Activated CD4-positive, alpha-beta T cell treated with anti-CD3 and anti-CD28 coated beads, Interleukin-10, Interleukin-2, amounts not matched to agents 100 ng/mL and 50 ng/mL, durations not matched to agents 16 hours and 8 hours (primary cell): ENCODE measurements at regions not wholly inside any gene's neighbourhood (a gene's known extent, or its start where the extent isn't known, plus 50 kb on each side); places are given as distances from the start of the nearest gene placed in this dataset.
"Not testable (repeated sequence)": the region's sequence is repeated elsewhere in the genome, so short reads cannot be mapped to it uniquely, and the experiment has no call there.

Experiments used
- DNase-seq: peaks from one replicate; pipeline ENCODE4 v3.0.0-alpha.2; 2020

GRCh38 chr9:90176901-90177300 lies 465.7 kb downstream of the DIRAS2 start:
- no peak for DNase-seq

GRCh38 chr9:90180381-90180780 lies 462.2 kb downstream of the DIRAS2 start:
- no peak for DNase-seq

- DNase-seq: no peak
Observed at GRCh38 chr9:90188656-90189055, 454.0 kb downstream of the DIRAS2 start.

GRCh38 chr9:90189306-90189705 lies 453.3 kb downstream of the DIRAS2 start:
- no peak for DNase-seq

GRCh38 chr9:90192465-90192864 lies 450.2 kb downstream of the DIRAS2 start:
- DNase-seq: not testable (repeated sequence)

DNA sequence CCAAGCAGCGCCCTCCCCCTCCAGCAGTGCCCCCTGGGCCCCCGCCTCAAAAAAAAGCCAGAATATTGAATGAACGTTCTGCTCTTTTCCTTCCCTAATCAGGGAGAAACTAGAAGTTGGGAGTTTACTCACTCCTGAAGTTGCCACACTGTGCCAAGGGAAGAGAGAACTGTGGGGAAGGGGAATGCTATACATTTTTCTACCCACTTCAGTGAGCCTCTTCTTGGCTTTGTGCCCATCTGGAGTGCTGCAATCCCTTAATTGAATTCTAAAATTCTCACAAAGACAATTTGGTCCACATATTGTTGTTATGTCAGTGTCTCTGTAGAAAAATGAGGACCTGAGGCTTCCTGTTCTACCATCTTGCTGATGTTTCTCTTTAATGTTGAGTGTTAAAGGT lies 443.7 kb downstream of the DIRAS2 start:
- no peak for DNase-seq

- DNase-seq: no peak
Observed at GRCh38 chr9:90201766-90202165, 440.9 kb downstream of the DIRAS2 start.

DNA sequence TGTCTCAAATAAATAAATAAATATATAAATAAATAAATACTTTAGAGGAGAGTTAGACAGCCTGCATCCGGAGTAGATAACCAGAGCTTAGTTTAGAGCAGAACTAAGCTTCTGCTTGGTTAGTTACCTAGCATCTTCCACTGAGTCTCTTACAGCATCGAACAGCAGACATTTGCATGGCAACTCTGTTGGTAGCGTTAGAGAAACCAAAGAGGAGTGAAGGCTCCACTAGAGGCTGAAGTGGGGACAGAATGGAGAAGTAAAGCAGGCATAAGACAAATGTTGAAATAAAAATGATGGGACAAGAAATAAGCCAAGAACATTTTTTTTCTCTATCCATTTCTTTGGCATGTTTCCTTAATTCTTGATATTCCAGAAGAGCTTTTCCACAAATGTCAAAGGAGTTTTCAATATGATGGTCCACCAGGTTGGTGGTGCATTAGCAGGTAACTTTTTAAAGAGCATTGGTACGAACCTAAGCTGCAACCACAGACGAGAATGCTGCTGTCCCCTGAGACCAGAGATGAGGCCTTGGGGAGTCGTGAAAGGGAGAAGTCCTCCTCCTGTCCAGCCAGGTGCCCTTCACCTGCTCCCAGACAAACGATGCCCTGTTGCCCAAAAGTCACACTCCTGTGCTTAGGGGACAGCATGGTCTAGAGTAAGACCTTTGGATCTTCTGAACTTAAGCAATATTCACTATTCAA lies 438.3 kb downstream of the DIRAS2 start:
- no peak for DNase-seq

DNA sequence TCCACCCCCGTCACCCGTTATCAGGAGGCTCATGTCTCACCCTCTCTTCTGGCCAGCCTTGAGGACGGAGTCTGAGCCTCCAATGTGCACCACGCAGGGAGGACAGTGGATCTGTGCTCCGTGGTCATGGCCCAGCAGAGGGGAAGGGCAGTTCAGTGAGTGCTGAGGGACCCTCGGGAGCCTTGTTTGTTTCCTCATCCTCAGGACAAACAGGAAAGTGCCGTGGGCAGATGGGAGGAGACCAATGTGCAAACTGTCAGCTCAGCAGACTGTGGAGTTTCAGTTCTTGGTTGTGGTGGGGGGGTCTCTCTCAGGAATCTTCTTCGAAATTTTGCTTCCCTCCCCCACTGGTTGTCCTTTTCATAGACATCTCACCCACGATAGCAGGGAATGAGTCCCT lies 429.6 kb downstream of the DIRAS2 start:
- DNase-seq: not testable (repeated sequence)

- peak; percentile 26 for DNase-seq
Observed at GRCh38 chr9:90219548-90220118, 423.0 kb downstream of the DIRAS2 start.

DNA sequence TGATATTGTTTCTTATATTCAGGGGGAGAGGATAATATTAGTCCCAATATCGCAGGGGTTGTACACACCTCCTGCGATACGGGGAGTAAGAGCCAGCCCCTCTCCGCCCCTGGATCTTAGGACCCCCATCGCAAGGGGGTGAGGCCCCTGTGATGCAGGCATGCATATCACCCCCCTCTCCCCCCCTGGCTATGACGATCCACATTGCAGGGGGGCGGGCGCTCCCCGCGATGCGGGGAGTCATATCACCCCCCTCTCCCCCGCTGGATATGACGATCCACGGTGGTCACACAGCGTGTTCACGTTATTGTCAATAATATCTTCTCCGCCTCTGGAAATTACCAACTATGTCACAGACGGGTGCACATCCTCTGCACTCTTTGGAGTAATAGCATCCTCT lies 420.7 kb downstream of the DIRAS2 start:
- not testable (repeated sequence) for DNase-seq

- peak; percentile 80 for DNase-seq
Observed at GRCh38 chr9:90226839-90227338, 415.7 kb downstream of the DIRAS2 start.

- DNase-seq: not testable (repeated sequence)
Observed at GRCh38 chr9:90233081-90233480, 409.5 kb downstream of the DIRAS2 start.

GRCh38 chr9:90240541-90240940 lies 402.1 kb downstream of the DIRAS2 start:
- DNase-seq: no peak

- no peak for DNase-seq
Observed at GRCh38 chr9:90245661-90246060, 397.0 kb downstream of the DIRAS2 start.

- DNase-seq: no peak
Observed at GRCh38 chr9:90249094-90249493, 393.5 kb downstream of the DIRAS2 start.

DNA sequence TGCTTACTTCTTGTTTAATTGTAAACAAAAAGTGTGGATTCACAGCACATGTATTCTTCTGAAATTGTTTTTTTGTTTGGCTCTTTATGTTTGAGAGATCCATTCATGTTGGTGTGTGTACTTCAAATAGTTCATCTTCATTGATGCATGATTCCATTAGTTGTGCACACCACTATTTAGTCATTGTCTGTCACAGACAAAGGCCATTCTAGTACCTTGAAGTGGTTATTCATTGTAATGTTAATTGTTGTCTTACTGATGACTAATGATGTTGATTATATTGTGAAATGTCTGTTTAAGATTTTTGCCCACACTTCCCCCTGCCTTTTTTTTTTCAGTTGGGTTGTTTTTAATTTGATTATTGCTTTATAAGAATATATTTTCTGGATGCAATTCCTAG lies 391.3 kb downstream of the DIRAS2 start:
- no peak for DNase-seq

- no peak for DNase-seq
Observed at GRCh38 chr9:90256345-90256744, 386.3 kb downstream of the DIRAS2 start.

DNA sequence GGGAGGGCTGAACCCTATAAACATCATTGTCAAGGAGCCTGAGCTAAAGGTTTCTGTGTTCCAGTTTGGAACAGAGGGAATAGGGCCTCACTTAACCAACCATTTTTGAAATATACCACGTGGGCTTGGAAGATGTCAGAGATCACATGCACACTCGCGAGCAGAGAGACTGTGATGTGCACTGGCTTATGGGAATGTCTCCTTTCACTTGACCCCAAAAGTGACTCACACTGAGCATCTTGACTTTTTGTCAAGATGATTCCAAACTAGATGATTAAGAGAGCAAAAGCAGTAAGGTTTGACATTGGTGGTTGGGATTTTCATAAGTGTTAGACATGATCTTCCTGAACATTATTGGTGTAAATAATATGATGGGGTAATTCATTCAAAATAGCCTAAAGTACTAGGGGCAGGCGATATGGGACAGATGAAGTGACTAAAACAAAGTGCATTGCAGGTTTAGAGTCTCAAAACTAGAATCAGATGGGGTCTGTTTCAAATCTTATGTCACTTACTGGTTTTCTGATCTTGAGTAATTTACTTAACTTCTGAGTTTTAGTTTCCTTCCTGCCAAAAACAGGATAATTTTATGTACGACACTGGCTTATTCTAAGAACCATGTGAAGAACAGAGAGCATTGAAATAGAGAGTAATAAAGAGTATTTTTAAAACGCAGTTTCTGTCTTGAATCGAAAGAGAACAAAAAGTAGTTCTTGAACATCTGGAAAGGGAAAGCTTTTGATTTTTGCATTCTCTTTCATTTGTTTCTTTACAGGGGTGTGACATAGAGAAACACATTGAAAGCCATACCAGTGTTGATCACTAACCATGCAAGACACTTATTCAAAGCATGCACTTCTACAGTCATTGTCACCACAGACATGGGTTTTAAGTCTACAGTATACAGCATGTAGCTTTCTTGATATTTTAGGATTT lies 383.0 kb downstream of the DIRAS2 start:
- DNase-seq: peak; percentile 14

DNA sequence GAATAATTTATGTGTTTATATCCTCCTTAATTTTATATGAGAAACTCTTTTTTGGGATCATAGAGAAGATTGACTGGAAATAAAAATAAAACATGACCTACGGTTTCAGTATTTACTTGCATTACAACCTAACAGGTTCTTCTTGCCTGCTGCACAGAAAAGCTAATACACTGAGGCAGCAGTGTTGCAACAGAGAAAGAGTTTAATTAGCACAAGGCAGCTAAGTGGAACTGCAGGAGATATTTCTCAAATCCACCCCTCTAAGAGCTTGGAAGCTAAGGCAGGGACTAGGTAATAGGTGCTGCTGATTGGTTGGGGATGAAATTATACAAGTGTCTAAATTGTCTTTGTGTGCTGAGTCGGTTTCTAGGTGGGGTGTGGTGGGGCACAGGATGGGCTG lies 380.9 kb downstream of the DIRAS2 start:
- no peak for DNase-seq

GRCh38 chr9:90268613-90269012 lies 374.0 kb downstream of the DIRAS2 start:
- DNase-seq: no peak

DNA sequence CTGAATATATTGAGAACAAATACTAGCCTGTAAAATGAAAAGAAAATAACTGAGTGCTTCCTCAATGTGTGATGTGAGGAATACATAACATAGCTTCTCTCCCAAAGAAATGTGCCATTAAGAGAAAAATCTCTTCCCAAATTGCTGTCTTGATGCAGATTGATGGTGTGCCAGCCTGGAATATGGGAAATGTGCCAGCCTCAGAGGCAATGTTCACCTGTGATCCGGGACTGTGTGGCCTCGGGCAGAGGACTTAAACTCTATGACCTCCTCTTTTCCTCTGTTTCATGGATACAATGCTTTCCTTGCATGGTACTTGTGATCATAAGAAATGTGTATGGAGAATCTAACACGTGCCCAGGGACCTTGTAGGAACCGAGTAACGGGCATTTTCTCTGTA lies 370.9 kb downstream of the DIRAS2 start:
- DNase-seq: no peak

- DNase-seq: no peak
Observed at GRCh38 chr9:90274725-90275124, 367.9 kb downstream of the DIRAS2 start.

- no peak for DNase-seq
Observed at GRCh38 chr9:90285946-90286345, 356.7 kb downstream of the DIRAS2 start.
